ENCODE measurements at regions not wholly inside any gene's neighbourhood (a gene's known extent, or its start where the extent isn't known, plus 50 kb on each side); places are given as distances from the start of the nearest gene placed in this dataset.

DNA sequence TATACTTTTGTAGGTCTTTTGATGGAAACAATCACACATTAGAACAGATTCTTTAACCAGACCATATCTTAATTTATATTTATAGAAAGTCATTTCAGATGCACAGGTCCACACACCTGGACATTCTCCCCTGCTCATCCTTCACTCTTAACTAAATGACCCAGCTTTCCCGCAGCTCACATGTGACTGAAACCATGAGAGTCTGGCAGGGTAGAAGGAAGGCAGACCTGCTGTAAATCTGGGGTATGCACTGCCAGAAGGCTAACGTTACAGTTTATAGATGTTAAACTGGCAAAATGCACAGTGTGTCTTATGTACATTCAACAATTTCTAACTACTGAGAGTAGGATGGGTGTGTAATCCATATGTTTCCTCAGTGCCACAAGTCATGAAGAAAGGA lies 359.5 kb upstream of the SPTLC3 start:
- no peak overlapping the region for H3K4me3 ChIP-seq (ENCODE audit: low read depth, poor library complexity, severe bottlenecking)
- no peak for TF ChIP-seq POLR2A (IDR thresholded peaks at IDR 0.05)
- TF ChIP-seq, protein P1, sequence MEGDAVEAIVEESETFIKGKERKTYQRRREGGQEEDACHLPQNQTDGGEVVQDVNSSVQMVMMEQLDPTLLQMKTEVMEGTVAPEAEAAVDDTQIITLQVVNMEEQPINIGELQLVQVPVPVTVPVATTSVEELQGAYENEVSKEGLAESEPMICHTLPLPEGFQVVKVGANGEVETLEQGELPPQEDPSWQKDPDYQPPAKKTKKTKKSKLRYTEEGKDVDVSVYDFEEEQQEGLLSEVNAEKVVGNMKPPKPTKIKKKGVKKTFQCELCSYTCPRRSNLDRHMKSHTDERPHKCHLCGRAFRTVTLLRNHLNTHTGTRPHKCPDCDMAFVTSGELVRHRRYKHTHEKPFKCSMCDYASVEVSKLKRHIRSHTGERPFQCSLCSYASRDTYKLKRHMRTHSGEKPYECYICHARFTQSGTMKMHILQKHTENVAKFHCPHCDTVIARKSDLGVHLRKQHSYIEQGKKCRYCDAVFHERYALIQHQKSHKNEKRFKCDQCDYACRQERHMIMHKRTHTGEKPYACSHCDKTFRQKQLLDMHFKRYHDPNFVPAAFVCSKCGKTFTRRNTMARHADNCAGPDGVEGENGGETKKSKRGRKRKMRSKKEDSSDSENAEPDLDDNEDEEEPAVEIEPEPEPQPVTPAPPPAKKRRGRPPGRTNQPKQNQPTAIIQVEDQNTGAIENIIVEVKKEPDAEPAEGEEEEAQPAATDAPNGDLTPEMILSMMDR (IDR thresholded peaks at IDR 0.05): no peak
- no peak for DNase-seq (ENCODE audit: low spot score in 2 of 2)
- WGBS, 2 donors: 38 to 53% methylated on average over 2 of the region's 2 CpGs
- intact Hi-C loops (cut with DNase I; ENCODE audit: low total_unique reads): no loop called here

GRCh38 chr20:12653642-12654041 lies 355.1 kb upstream of the SPTLC3 start:
- H3K4me3 ChIP-seq (ENCODE audit: low read depth, poor library complexity, severe bottlenecking): no peak overlapping the region
- no peak for DNase-seq (ENCODE audit: low spot score in 2 of 2)
- TF ChIP-seq, protein P1 (IDR thresholded peaks at IDR 0.05): no peak
- no peak for TF ChIP-seq POLR2A (IDR thresholded peaks at IDR 0.05)
- intact Hi-C loops (cut with DNase I; ENCODE audit: low total_unique reads): no loop called here

DNA sequence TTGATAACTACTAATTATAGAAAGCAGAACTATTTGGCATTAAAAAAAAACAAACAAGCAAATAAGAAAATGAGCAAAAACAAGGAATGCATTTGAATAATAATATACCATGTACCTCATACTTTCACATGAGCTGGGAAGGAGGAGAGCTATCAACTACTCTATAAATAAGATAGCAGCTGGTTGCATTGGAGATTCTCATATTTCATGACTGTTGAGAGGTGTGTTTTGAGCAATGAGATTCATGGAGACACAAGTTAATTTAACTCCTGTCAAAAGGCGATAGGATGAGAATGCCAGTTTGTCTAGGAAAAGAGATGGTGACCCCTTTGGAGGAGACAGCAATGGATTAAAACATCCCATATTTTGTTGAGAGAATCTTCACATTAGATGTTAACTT lies 348.8 kb upstream of the SPTLC3 start:
- intact Hi-C loops (cut with DNase I; ENCODE audit: low total_unique reads): loop anchor here (2.0 kb wide), 1 partner anchor 27 kb away; no protein-coding TSS in a partner anchor
- 79 to 84% methylated on average over 1 of the region's 1 CpG for WGBS, 2 donors
- TF ChIP-seq, protein P1 (IDR thresholded peaks at IDR 0.05): no peak
- TF ChIP-seq POLR2A (IDR thresholded peaks at IDR 0.05): no peak
- DNase-seq (ENCODE audit: low spot score in 2 of 2): no peak
- H3K4me3 ChIP-seq (ENCODE audit: low read depth, poor library complexity, severe bottlenecking): no peak overlapping the region

DNA sequence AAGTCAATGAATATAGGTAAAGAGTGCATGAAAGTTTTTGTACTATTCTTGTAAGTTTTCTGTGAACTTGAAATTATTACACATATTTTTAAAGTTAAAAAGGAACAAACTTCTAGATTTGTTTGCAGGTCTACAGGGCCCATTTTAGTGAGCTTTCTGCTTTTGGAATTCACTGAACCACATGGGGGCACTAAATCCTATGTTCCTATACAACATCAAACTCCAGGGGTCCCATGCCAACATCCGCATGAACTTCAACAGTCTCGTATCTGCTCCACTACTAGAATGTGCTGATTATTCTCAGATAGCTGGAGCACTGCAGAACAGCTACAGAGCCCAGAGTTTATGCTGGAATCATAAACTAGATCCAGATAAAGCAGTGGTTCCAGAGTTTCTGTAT lies 347.9 kb upstream of the SPTLC3 start:
- WGBS, 2 donors: 43 to 69% methylated on average over 2 of the region's 2 CpGs
- TF ChIP-seq, protein P1 (IDR thresholded peaks at IDR 0.05): no peak
- no peak for TF ChIP-seq POLR2A (IDR thresholded peaks at IDR 0.05)
- H3K4me3 ChIP-seq (ENCODE audit: low read depth, poor library complexity, severe bottlenecking): no peak overlapping the region
- DNase-seq (ENCODE audit: low spot score in 2 of 2): no peak
- intact Hi-C loops (cut with DNase I; ENCODE audit: low total_unique reads): no loop called here

DNA sequence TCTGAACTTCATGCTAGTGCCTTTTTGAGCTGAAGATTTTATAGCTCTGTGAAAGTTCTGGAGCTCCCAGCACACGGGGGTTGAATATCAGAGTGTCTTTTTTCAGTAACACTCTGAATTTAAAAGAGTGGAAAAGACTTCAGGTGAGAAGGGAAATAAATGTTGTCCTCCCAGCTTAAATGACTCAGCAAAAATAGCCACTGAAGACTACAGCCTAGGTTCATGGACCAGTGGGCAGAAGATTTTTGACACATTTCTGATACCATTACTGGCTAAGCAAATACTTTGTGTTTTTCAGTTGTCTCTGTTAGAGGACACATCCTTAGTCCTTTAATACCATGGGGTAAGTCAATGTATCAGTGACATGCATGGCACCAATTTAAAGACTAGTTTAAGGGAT lies 338.5 kb upstream of the SPTLC3 start:
- 61 to 70% methylated on average over 1 of the region's 1 CpG for WGBS, 2 donors
- DNase-seq (ENCODE audit: low spot score in 2 of 2): no peak
- TF ChIP-seq, protein P1 (IDR thresholded peaks at IDR 0.05): no peak
- TF ChIP-seq POLR2A (IDR thresholded peaks at IDR 0.05): no peak

GRCh38 chr20:12673352-12673751 lies 335.4 kb upstream of the SPTLC3 start:
- no peak overlapping the region for H3K4me3 ChIP-seq (ENCODE audit: low read depth, poor library complexity, severe bottlenecking)
- WGBS, 2 donors: 83 to 92% methylated on average over 5 of the region's 5 CpGs
- TF ChIP-seq POLR2A (IDR thresholded peaks at IDR 0.05): no peak
- TF ChIP-seq, protein P1 (IDR thresholded peaks at IDR 0.05): no peak
- intact Hi-C loops (cut with DNase I; ENCODE audit: low total_unique reads): no loop called here
- no peak for DNase-seq (ENCODE audit: low spot score in 2 of 2)

More for the DNA sequence above, 338.5 kb upstream of the SPTLC3 start:
- intact Hi-C loops (cut with DNase I; ENCODE audit: low total_unique reads): no loop called here
- H3K4me3 ChIP-seq (ENCODE audit: low read depth, poor library complexity, severe bottlenecking): no peak overlapping the region

Data from lower leg skin (tissue), 4 donors.